Hematopoietic multipotent progenitor cell treated with erythropoietin and hydrocortisone succinate and interleukin-3 and kit ligand, for 4 days (in vitro differentiated cells): ENCODE measurements at regions not wholly inside any gene's neighbourhood (a gene's known extent, or its start where the extent isn't known, plus 50 kb on each side); places are given as distances from the start of the nearest gene placed in this dataset.
A peak's percentile ranks its signal among the peaks of the same experiment; 100 is the strongest.

Experiments
- DNase-seq: peaks from one replicate; pipeline ENCODE4 v3.0.0-alpha.2; 2015

- DNase-seq, result peak; percentile 86
Measured at GRCh38 chr21:29228306-29228705, 70.4 kb upstream of the BACH1 start.

- DNase-seq, result no peak
Measured at GRCh38 chr21:29230551-29231261, 68.0 kb upstream of the BACH1 start.

- DNase-seq, result no peak
Measured at GRCh38 chr21:29231756-29232529, 66.8 kb upstream of the BACH1 start.

- DNase-seq, result peak; percentile 45
Measured at GRCh38 chr21:29232530-29233255, 66.0 kb upstream of the BACH1 start.

GRCh38 chr21:29233256-29233546, 65.5 kb upstream of the BACH1 start:
- DNase-seq, result peak; percentile 79

- no peak for DNase-seq
Measured at GRCh38 chr21:29233611-29234540, 64.8 kb upstream of the BACH1 start.

- no peak for DNase-seq
Measured at GRCh38 chr21:29235714-29236197, 63.0 kb upstream of the BACH1 start.

GRCh38 chr21:29236201-29236600, 62.5 kb upstream of the BACH1 start:
- DNase-seq, result no peak

- no peak for DNase-seq
Measured at GRCh38 chr21:29237110-29238052, 61.3 kb upstream of the BACH1 start.

GRCh38 chr21:29238053-29238966, 60.4 kb upstream of the BACH1 start:
- no peak for DNase-seq

GRCh38 chr21:29238967-29239290, 59.8 kb upstream of the BACH1 start:
- peak; percentile 94 for DNase-seq

- DNase-seq, result no peak
Measured at GRCh38 chr21:29240136-29240535, 58.6 kb upstream of the BACH1 start.

- no peak for DNase-seq
Measured at GRCh38 chr21:29242201-29242600, 56.5 kb upstream of the BACH1 start.

GRCh38 chr21:29243188-29243587, 55.5 kb upstream of the BACH1 start:
- DNase-seq, result no peak

GRCh38 chr21:29245104-29245643, 53.5 kb upstream of the BACH1 start:
- DNase-seq, result no peak

- no peak for DNase-seq
Measured at GRCh38 chr21:29245863-29246262, 52.9 kb upstream of the BACH1 start.

- no peak for DNase-seq
Measured at GRCh38 chr21:29246614-29247013, 52.1 kb upstream of the BACH1 start.

- DNase-seq, result no peak
Measured at GRCh38 chr21:29248124-29248523, 50.6 kb upstream of the BACH1 start.
